OCI-LY1 (cell line): ENCODE measurements at regions not wholly inside any gene's neighbourhood (a gene's known extent, or its start where the extent isn't known, plus 50 kb on each side); places are given as distances from the start of the nearest gene placed in this dataset.

Experiments used
- CTCF ChIP-seq: fragments of 200-600 bp; sonication (generic), shearing (Covaris generic); IDR thresholded peaks from 2 replicates; pipeline ENCODE4 v1.5.1; 2017; ENCODE audit warnings: mild to moderate bottlenecking, antibody characterized with exemption, low read length, moderate library complexity, mixed read lengths
- EZH2 ChIP-seq: fragments of 200-600 bp; sonication (generic), shearing (Covaris generic); IDR thresholded peaks from 2 replicates; pipeline ENCODE4 v1.8.0; 2017; ENCODE audit warnings: borderline replicate concordance, mixed run types, mild to moderate bottlenecking, antibody characterized with exemption, low read length, moderate library complexity, mixed read lengths

GRCh38 chr3:34783876-34784275, 855.4 kb upstream of the ARPP21 start:
- TF ChIP-seq CTCF (no peak), EZH2 (no peak)
